ENCODE measurements at regions not wholly inside any gene's neighbourhood (a gene's known extent, or its start where the extent isn't known, plus 50 kb on each side); places are given as distances from the start of the nearest gene placed in this dataset.

GRCh38 chr16:59991171-59991570 is 1257.1 kb upstream of the GOT2 start:
- no peak for TF ChIP-seq REST (IDR thresholded peaks at IDR 0.05; ENCODE audit: insufficient read depth in 1 of 2, low read depth in 2 of 2, low read length in 2 of 2)

GRCh38 chr16:59988591-59988990 is 1254.5 kb upstream of the GOT2 start:
- no peak for TF ChIP-seq TAF1 (IDR thresholded peaks at IDR 0.05; ENCODE audit: borderline replicate concordance, insufficient read depth, low read length)
- TF ChIP-seq SIN3A (IDR thresholded peaks at IDR 0.05; ENCODE audit: borderline replicate concordance, insufficient read depth, low read length) = no peak
- TF ChIP-seq POLR2AphosphoS5 (IDR thresholded peaks at IDR 0.05; ENCODE audit: low read depth, low read length) = no peak
- TF ChIP-seq FOXP2 (optimal IDR thresholded peaks at IDR 0.05; ENCODE audit: borderline replicate concordance, extremely low read depth, extremely low read length, insufficient read depth) = no peak
- TF ChIP-seq REST (IDR thresholded peaks at IDR 0.05; ENCODE audit: insufficient read depth in 1 of 2, low read depth in 2 of 2, low read length in 2 of 2) = no peak

- TF ChIP-seq FOXP2 (optimal IDR thresholded peaks at IDR 0.05; ENCODE audit: borderline replicate concordance, extremely low read depth, extremely low read length, insufficient read depth) = no peak
- TF ChIP-seq POLR2AphosphoS5 (IDR thresholded peaks at IDR 0.05; ENCODE audit: low read depth, low read length) = no peak
- no peak for TF ChIP-seq REST (IDR thresholded peaks at IDR 0.05; ENCODE audit: insufficient read depth in 1 of 2, low read depth in 2 of 2, low read length in 2 of 2)
- no peak for TF ChIP-seq SIN3A (IDR thresholded peaks at IDR 0.05; ENCODE audit: borderline replicate concordance, insufficient read depth, low read length)
- TF ChIP-seq TAF1 (IDR thresholded peaks at IDR 0.05; ENCODE audit: borderline replicate concordance, insufficient read depth, low read length) = no peak
Measured at GRCh38 chr16:59975953-59976352, 1241.8 kb upstream of the GOT2 start.

- no peak for TF ChIP-seq FOXP2 (optimal IDR thresholded peaks at IDR 0.05; ENCODE audit: borderline replicate concordance, extremely low read depth, extremely low read length, insufficient read depth)
- TF ChIP-seq SIN3A (IDR thresholded peaks at IDR 0.05; ENCODE audit: borderline replicate concordance, insufficient read depth, low read length) = no peak
- no peak for TF ChIP-seq REST (IDR thresholded peaks at IDR 0.05; ENCODE audit: insufficient read depth in 1 of 2, low read depth in 2 of 2, low read length in 2 of 2)
- no peak for TF ChIP-seq TAF1 (IDR thresholded peaks at IDR 0.05; ENCODE audit: borderline replicate concordance, insufficient read depth, low read length)
- no peak for TF ChIP-seq POLR2AphosphoS5 (IDR thresholded peaks at IDR 0.05; ENCODE audit: low read depth, low read length)
Measured at GRCh38 chr16:59973966-59974365, 1239.8 kb upstream of the GOT2 start.

GRCh38 chr16:59971264-59971663 is 1237.1 kb upstream of the GOT2 start:
- TF ChIP-seq TAF1 (IDR thresholded peaks at IDR 0.05; ENCODE audit: borderline replicate concordance, insufficient read depth, low read length) = no peak
- no peak for TF ChIP-seq SIN3A (IDR thresholded peaks at IDR 0.05; ENCODE audit: borderline replicate concordance, insufficient read depth, low read length)
- no peak for TF ChIP-seq POLR2AphosphoS5 (IDR thresholded peaks at IDR 0.05; ENCODE audit: low read depth, low read length)
- no peak for TF ChIP-seq REST (IDR thresholded peaks at IDR 0.05; ENCODE audit: insufficient read depth in 1 of 2, low read depth in 2 of 2, low read length in 2 of 2)
- TF ChIP-seq FOXP2 (optimal IDR thresholded peaks at IDR 0.05; ENCODE audit: borderline replicate concordance, extremely low read depth, extremely low read length, insufficient read depth) = no peak

Data from PFSK-1 (cell line).